ENCODE measurements at regions not wholly inside any gene's neighbourhood (a gene's known extent, or its start where the extent isn't known, plus 50 kb on each side); places are given as distances from the start of the nearest gene placed in this dataset.

DNA sequence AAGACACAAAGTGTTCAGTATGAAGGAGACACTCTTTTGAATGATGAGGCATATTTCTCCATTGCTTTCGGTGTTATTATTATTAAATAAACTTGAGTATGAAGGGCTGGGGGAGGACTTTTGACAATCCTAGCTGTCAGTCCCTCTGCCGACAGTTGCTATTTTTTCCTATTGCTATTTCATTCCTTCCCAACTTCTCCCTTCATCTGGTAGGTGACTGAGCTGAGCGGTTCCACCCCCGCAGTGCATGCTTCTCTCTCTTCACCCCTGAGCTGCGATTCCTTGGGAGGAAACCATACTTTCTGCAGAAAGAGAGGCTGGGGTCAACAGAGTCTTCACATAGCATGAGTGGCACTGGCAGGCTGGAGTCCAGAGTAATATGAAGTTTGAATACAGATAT is 261.2 kb upstream of the TAC1 start (continued):
- TF ChIP-seq RBM22 (optimal IDR thresholded peaks at IDR 0.05; ENCODE audit: low read length): no peak
- no peak for TF ChIP-seq ATF7-NPFF (CRISPR knock-in tag; IDR thresholded peaks at IDR 0.05; ENCODE audit: low read depth)

DNA sequence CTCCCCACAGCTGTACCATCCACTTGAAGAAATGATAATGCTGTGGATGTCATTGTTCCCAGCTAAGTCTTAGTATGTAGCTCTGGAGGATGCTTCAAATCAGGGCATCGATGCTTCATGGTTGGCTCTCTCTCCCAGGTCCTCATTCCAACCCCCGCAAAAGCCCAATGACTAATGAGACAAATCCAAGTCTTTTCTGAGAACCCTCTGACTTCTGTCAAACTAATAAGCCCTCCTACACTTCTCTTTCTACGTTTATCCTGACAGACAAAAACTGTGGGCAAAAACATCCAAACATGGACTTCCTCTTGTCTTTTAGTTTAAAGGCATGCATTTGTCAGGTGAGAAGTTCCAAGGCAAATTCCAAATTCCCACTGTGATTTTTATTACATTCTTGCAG is 260.4 kb upstream of the TAC1 start:
- intact Hi-C loops (cut with micrococcal nuclease; ENCODE audit: unreplicated experiment) (no loop called here), in situ Hi-C loops (cut with HindIII; ENCODE audit: extremely low pct_ligation_motif_present, low pct_unique_long_range_greater_than_20kb) (no loop called here)
- H2AFZ ChIP-seq (ENCODE audit: low read length): no peak overlapping the region
- H3K79me2 ChIP-seq (ENCODE audit: insufficient read depth, low read length): no peaks in the 10 kb centered on the region
- 19% methylated on average over 3 of the region's 3 CpGs for WGBS (ENCODE audit: low lambda C conversion rate)
- H3K4me3 ChIP-seq (replicated peaks in 1 of 3; ENCODE audit: insufficient read depth in 1 of 3, low read depth in 2 of 3, low read length in 3 of 3): no peak overlapping the region
- peaks cover 0 to 18% of the 10 kb centered on the region in 2 experiments; a peak in 2 of 5 replicates for H3K27me3 ChIP-seq (ENCODE audit: control insufficient read depth in 1 of 2, insufficient read depth in 2 of 2, low read length in 2 of 2)
- FAIRE-seq (no peak), ATAC-seq (no peak), DNase-seq (ENCODE audit: low spot score) (no peak)
- no peaks in the 10 kb centered on the region for H3K4me1 ChIP-seq (ENCODE audit: insufficient read depth, low read length)
- H3K27ac ChIP-seq (ENCODE audit: extremely low read length, insufficient read depth, low read length): no peak overlapping the region
- no peaks in the 10 kb centered on the region for H3K9me3 ChIP-seq (ENCODE audit: low read length)
- no peaks in the 10 kb centered on the region for H3K36me3 ChIP-seq (replicated peaks in 1 of 2; ENCODE audit: control insufficient read depth in 1 of 2, insufficient read depth in 2 of 2, low read length in 2 of 2)
- TF ChIP-seq TMF1 (CRISPR knock-in tag; IDR thresholded peaks at IDR 0.05; ENCODE audit: low read depth): no peak
- H4K20me1 ChIP-seq (ENCODE audit: insufficient read depth, low read length): no peaks in the 10 kb centered on the region
- no peak overlapping the region for H3K9ac ChIP-seq (ENCODE audit: insufficient read depth, low read depth, low read length)
- no TSS peak for BruUV-seq (replicated peaks)
- H3K4me2 ChIP-seq (ENCODE audit: low read depth, low read length): no peak overlapping the region
- ChIA-PET CTCF (ENCODE audit: low intra/inter-chr PET ratio, low total read pairs) (no interaction called here), POLR2A (no interaction called here)

DNA sequence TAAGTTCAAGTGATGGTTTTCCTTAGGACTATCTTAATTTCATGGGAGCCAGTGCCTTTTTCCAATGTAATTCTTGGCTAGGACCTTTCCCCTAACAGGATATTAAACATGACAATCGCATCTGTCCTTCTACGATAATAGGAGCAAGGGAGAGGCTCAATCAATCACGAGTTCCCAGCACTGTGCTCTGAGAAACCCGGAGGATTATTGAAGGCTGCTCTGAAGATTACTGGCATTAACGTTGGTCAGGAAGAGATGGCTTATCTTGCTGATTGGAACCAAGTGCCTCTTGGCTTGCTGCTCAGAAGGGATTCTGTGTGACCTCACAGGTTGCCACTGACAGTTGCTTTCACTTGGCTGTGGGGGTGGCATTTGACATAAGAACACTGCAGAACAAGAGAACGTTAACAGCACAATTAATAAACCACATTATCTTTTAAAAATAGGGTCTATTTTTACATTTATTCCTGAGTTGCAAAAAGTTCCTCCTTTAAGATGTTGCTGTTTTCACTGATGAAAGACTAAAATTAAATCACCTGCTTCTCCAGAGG is 252.1 kb upstream of the TAC1 start:
- no peaks in the 10 kb centered on the region for H3K27me3 ChIP-seq (ENCODE audit: control insufficient read depth in 1 of 2, insufficient read depth in 2 of 2, low read length in 2 of 2)
- H3K79me2 ChIP-seq (ENCODE audit: insufficient read depth, low read length): no peaks in the 10 kb centered on the region
- ATAC-seq (no peak), FAIRE-seq (no peak), DNase-seq (ENCODE audit: low spot score) (no peak)
- H3K4me1 ChIP-seq (ENCODE audit: insufficient read depth, low read length): no peaks in the 10 kb centered on the region
- no TSS peak for BruUV-seq (replicated peaks)
- H3K27ac ChIP-seq (ENCODE audit: extremely low read length, insufficient read depth, low read length): no peak overlapping the region
- H3K36me3 ChIP-seq (replicated peaks in 1 of 2; ENCODE audit: control insufficient read depth in 1 of 2, insufficient read depth in 2 of 2, low read length in 2 of 2): no peaks in the 10 kb centered on the region
- H3K4me2 ChIP-seq (ENCODE audit: low read depth, low read length): no peak overlapping the region
- WGBS (ENCODE audit: low lambda C conversion rate): 1% methylated on average over 5 of the region's 6 CpGs
- no peaks in the 10 kb centered on the region for H4K20me1 ChIP-seq (ENCODE audit: insufficient read depth, low read length)
- H3K9me3 ChIP-seq (ENCODE audit: low read length): no peaks in the 10 kb centered on the region
- ChIA-PET POLR2A (no interaction called here), CTCF (ENCODE audit: low intra/inter-chr PET ratio, low total read pairs) (no interaction called here)
- in situ Hi-C loops (cut with HindIII; ENCODE audit: extremely low pct_ligation_motif_present, low pct_unique_long_range_greater_than_20kb) (no loop called here), intact Hi-C loops (cut with micrococcal nuclease; ENCODE audit: unreplicated experiment) (no loop called here)
- H2AFZ ChIP-seq (ENCODE audit: low read length): no peak overlapping the region
- H3K4me3 ChIP-seq (replicated peaks in 1 of 3; ENCODE audit: insufficient read depth in 1 of 3, low read depth in 2 of 3, low read length in 3 of 3): no peak overlapping the region
- H3K9ac ChIP-seq (ENCODE audit: insufficient read depth, low read depth, low read length): no peak overlapping the region
- no peak for TF ChIP-seq SP2 (CRISPR knock-in tag; IDR thresholded peaks at IDR 0.05)
- TF ChIP-seq, protein P1, sequence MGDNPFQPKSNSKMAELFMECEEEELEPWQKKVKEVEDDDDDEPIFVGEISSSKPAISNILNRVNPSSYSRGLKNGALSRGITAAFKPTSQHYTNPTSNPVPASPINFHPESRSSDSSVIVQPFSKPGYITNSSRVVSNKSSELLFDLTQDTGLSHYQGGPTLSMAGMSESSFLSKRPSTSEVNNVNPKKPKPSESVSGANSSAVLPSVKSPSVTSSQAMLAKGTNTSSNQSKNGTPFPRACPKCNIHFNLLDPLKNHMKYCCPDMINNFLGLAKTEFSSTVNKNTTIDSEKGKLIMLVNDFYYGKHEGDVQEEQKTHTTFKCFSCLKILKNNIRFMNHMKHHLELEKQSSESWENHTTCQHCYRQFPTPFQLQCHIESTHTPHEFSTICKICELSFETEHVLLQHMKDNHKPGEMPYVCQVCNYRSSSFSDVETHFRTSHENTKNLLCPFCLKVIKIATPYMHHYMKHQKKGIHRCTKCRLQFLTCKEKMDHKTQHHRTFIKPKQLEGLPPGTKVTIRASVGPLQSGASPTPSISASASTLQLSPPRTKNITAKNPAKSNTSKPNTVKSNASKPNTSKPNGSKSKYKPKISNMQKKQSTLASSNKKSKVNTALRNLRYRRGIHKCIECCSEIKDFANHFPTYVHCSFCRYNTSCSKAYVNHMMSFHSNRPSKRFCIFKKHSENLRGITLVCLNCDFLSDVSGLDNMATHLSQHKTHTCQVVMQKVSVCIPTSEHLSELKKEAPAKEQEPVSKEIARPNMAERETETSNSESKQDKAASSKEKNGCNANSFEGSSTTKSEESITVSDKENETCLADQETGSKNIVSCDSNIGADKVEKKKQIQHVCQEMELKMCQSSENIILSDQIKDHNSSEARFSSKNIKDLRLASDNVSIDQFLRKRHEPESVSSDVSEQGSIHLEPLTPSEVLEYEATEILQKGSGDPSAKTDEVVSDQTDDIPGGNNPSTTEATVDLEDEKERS (CRISPR knock-in tag; IDR thresholded peaks at IDR 0.05): no peak
- TF ChIP-seq, protein P2, sequence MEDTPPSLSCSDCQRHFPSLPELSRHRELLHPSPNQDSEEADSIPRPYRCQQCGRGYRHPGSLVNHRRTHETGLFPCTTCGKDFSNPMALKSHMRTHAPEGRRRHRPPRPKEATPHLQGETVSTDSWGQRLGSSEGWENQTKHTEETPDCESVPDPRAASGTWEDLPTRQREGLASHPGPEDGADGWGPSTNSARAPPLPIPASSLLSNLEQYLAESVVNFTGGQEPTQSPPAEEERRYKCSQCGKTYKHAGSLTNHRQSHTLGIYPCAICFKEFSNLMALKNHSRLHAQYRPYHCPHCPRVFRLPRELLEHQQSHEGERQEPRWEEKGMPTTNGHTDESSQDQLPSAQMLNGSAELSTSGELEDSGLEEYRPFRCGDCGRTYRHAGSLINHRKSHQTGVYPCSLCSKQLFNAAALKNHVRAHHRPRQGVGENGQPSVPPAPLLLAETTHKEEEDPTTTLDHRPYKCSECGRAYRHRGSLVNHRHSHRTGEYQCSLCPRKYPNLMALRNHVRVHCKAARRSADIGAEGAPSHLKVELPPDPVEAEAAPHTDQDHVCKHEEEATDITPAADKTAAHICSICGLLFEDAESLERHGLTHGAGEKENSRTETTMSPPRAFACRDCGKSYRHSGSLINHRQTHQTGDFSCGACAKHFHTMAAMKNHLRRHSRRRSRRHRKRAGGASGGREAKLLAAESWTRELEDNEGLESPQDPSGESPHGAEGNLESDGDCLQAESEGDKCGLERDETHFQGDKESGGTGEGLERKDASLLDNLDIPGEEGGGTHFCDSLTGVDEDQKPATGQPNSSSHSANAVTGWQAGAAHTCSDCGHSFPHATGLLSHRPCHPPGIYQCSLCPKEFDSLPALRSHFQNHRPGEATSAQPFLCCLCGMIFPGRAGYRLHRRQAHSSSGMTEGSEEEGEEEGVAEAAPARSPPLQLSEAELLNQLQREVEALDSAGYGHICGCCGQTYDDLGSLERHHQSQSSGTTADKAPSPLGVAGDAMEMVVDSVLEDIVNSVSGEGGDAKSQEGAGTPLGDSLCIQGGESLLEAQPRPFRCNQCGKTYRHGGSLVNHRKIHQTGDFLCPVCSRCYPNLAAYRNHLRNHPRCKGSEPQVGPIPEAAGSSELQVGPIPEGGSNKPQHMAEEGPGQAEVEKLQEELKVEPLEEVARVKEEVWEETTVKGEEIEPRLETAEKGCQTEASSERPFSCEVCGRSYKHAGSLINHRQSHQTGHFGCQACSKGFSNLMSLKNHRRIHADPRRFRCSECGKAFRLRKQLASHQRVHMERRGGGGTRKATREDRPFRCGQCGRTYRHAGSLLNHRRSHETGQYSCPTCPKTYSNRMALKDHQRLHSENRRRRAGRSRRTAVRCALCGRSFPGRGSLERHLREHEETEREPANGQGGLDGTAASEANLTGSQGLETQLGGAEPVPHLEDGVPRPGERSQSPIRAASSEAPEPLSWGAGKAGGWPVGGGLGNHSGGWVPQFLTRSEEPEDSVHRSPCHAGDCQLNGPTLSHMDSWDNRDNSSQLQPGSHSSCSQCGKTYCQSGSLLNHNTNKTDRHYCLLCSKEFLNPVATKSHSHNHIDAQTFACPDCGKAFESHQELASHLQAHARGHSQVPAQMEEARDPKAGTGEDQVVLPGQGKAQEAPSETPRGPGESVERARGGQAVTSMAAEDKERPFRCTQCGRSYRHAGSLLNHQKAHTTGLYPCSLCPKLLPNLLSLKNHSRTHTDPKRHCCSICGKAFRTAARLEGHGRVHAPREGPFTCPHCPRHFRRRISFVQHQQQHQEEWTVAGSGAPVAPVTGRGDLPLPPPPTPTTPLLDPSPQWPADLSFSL (CRISPR knock-in tag; IDR thresholded peaks at IDR 0.05): no peak

Measured in HepG2 (cell line).